ENCODE measurements at regions not wholly inside any gene's neighbourhood (a gene's known extent, or its start where the extent isn't known, plus 50 kb on each side); places are given as distances from the start of the nearest gene placed in this dataset.
A peak's percentile ranks its signal among the peaks of the same experiment; 100 is the strongest.
"Not testable (repeated sequence)": the region's sequence is repeated elsewhere in the genome, so short reads cannot be mapped to it uniquely, and the experiment has no call there.

DNA sequence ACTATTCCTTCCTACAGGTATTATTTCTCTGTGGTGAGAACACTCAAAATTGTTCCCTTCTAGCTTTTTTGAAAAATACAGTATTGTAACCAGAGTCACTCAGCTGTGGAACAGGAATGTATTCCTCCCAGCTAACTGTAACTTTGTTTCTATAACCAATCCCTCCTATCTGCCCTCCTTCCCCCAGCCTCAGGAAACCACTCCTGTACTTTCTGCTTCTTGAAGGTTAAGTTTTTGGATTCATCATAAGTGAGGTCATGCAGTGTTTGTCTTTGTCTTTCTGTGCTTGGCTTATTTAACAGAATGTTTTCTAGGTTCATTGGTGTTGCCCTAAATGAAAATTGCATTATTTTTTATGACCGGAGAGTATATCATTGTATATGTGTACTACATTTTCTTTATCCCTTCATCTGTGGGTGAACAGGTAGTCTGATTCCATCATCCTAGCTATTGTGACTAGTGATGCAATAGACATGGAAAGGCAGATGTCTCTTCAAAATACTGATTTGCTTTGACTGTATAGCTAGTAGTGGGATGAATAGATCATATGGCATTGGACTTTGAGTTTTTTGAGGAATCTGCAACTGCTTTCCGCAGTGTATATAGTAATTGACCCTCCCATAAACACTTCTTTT is 112.9 kb upstream of the GRK3 start:
- peak overlapping the region; percentile 55 for H3K4me3 ChIP-seq (ENCODE audit: low read depth, low read length)
- TF ChIP-seq, protein P1, sequence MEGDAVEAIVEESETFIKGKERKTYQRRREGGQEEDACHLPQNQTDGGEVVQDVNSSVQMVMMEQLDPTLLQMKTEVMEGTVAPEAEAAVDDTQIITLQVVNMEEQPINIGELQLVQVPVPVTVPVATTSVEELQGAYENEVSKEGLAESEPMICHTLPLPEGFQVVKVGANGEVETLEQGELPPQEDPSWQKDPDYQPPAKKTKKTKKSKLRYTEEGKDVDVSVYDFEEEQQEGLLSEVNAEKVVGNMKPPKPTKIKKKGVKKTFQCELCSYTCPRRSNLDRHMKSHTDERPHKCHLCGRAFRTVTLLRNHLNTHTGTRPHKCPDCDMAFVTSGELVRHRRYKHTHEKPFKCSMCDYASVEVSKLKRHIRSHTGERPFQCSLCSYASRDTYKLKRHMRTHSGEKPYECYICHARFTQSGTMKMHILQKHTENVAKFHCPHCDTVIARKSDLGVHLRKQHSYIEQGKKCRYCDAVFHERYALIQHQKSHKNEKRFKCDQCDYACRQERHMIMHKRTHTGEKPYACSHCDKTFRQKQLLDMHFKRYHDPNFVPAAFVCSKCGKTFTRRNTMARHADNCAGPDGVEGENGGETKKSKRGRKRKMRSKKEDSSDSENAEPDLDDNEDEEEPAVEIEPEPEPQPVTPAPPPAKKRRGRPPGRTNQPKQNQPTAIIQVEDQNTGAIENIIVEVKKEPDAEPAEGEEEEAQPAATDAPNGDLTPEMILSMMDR (IDR thresholded peaks at IDR 0.05; ENCODE audit: insufficient read depth, low read length), result no peak
- peak; percentile 5 for DNase-seq (ENCODE audit: low read depth)

DNA sequence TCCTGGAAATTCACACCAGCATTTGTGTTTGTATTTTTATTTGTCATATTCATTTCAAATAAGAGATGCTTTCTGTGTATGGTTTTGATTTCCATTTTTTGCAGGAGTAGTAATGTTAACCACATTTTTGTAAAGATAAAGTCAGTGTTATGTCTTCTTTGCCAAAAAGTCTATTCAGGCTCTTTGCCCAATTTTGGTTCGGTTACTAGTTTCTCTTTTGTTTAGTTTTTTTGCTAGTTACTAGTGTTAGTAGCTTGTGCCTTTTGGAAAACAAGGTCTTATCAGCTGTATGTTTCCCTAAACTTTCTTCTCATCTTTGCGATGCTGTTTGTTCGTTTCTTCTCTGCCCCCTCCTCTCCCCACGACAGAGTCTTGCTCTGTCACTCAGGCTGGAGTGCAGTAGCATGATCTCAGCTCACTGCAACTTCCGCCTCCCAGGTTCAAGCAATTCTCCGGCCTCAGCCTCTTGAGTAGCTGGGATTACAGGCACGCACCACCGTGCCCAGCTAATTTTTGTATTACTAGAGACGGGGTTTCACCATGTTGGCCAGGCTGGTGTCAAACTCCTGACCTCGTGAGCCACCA is 112.3 kb upstream of the GRK3 start:
- H3K4me3 ChIP-seq (ENCODE audit: low read depth, low read length), result peak overlapping the region; percentile 55

DNA sequence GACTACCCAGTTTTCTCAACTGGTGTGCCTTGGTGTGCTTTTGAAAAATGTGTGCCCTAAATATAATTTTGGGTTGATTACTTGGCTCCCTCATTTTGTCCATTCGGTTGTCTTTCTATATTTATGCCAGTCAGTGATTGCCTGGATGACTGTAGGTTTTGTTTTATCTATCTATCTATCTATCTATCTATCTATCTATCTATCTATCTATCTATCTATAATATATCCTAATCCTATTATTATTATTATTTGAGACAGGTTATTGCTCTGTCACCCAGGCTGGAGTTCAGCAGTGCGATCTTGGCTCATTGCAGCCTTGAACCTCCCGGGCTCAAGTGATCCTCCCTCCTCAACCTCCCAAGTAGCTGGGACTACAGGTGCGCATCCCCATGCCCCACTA is 111.4 kb upstream of the GRK3 start:
- H3K4me3 ChIP-seq (ENCODE audit: low read depth, low read length), result no peak overlapping the region
- DNase-seq (ENCODE audit: low read depth), result no peak
- TF ChIP-seq, protein P1 (IDR thresholded peaks at IDR 0.05; ENCODE audit: insufficient read depth, low read length), result no peak

More for the DNA sequence above, 112.3 kb upstream of the GRK3 start:
- TF ChIP-seq, protein P1 (IDR thresholded peaks at IDR 0.05; ENCODE audit: insufficient read depth, low read length), result no peak
- DNase-seq (ENCODE audit: low read depth), result peak; percentile 74

DNA sequence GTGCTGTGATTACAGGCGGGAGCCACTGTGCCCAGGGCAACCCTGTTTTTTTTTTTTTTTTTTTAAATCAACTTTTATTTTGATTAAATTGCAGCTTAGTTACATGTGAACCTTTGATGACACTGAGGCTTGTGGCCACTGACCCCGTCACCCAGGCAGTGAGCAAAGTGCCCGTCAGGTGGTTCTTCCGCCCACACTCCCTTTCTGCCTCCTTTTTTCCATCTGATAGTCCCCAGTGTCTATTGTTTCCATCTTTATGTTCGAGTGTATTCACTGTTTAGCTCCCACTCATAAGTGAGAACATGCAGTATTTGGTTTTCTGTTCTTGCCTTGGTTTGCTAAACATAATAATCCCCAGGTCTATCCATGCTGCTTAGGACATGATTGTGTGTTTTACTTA is 110.9 kb upstream of the GRK3 start:
- H3K4me3 ChIP-seq (ENCODE audit: low read depth, low read length), result no peak overlapping the region
- DNase-seq (ENCODE audit: low read depth), result no peak
- TF ChIP-seq, protein P1 (IDR thresholded peaks at IDR 0.05; ENCODE audit: insufficient read depth, low read length), result no peak

DNA sequence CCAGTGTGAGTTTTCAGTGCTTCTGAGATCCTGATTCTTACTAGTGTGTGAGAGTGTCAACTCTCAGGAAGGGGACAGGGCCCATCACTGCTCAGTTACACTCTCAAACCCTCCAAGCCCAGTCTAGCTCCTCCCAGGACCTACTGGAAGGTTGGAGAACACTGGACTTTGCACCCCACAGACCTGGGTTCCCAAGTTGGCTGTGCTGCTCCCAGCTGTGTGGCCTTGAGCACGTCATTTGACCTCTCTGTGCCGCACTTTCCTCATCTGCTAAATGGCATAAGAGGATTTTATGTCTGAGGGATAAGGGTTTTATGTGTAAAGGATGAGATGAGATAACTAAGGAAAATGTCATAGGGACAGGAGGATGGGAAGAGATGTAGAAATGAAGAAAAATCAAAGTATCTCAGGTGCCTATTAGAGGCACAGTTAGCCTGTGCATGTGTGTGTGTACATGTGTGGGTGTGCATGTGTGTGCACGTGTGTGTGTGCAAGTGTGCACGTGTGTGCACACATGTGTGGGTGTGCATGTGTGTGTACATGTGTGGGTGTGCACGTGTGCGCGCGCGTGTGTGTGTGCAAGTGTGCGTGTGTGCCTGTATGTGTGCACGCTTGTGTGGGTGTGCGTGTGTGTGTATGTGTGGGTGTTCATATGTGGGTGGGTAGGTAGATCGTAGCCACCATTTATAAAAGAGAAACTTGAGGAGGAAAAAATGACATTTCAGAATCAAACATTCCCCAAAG is 108.0 kb upstream of the GRK3 start:
- not testable (repeated sequence) for DNase-seq (ENCODE audit: low read depth)

DNA sequence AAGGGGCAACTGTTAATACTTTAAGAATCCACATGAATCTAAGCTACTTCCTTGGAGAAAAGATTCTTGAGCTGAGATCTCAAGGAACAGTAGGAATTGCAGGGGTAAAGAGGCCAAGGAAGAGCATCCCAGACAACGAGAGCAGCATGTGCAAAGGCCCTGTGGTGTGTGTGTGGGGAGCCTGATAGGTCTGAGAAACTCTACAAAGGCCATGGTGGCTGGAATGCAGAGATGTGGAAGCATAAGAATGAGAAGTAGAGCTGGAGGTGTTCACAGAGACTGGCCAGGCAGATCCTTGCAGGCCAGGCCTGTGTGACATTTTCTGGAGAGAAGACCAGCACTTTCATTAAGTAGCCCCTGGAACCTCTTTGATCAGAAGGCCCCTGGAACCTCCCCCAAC is 105.8 kb upstream of the GRK3 start:
- not testable (repeated sequence) for H3K4me3 ChIP-seq (ENCODE audit: low read depth, low read length); DNase-seq (ENCODE audit: low read depth)

More for the DNA sequence above, 108.0 kb upstream of the GRK3 start:
- H3K4me3 ChIP-seq (ENCODE audit: low read depth, low read length), result not testable (repeated sequence)

DNA sequence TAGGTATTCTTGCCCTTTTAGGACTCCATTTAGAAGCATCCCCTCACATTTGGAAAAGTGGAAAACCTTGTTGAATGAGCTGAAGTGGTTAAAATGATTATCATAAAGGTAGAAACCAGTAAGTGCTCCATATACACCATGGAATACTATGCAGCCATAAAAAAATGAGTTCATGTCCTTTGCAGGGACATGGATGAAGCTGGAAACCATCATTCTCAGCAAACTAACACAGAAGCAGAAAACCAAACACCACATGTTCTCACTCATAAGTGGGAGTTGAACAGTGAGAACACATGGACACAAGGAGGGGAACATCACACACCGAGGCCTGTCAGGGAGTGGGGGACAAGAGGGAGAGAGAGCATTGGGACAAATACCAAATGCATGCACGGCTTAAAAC is 103.8 kb upstream of the GRK3 start:
- H3K4me3 ChIP-seq (ENCODE audit: low read depth, low read length); DNase-seq (ENCODE audit: low read depth): not testable (repeated sequence)

DNA sequence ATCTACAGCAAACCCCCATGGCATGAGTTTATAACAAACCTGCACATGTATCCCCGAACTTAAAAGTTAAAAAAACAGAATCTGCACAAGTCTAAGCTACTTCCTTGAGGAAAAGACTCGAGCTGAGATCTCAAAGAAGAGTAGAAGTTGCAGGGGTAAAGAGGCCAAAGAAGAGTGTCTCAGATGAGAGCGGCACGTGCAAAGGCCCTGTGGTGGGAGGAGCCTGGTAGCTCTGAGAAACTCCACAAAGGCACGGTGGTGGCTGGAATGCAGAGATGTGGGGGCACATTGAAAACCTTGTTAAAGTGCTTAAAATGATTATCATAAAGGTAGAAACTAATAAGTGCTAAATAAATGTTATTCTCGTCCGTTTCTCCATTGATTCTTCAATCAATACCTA is 103.2 kb upstream of the GRK3 start:
- TF ChIP-seq, protein P1 (IDR thresholded peaks at IDR 0.05; ENCODE audit: insufficient read depth, low read length), result no peak
- H3K4me3 ChIP-seq (ENCODE audit: low read depth, low read length), result no peak overlapping the region
- no peak for DNase-seq (ENCODE audit: low read depth)
